Neural progenitor cell (in vitro differentiated cells): ENCODE measurements at regions not wholly inside any gene's neighbourhood (a gene's known extent, or its start where the extent isn't known, plus 50 kb on each side); places are given as distances from the start of the nearest gene placed in this dataset.
A peak's percentile ranks its signal among the peaks of the same experiment; 100 is the strongest.
"Not testable (repeated sequence)": the region's sequence is repeated elsewhere in the genome, so short reads cannot be mapped to it uniquely, and the experiment has no call there.

Experiments
- DNase-seq: peaks from one replicate; pipeline ENCODE4 v3.0.0-alpha.2; 2016; ENCODE audit warnings: low spot score
- H2AFZ ChIP-seq: fragments of 200-600 bp; sonication (generic); replicated peaks from 2 replicates; pipeline ENCODE4 v1.6.1; 2016; ENCODE audit warnings: antibody characterized with exemption
- H3F3A ChIP-seq: fragments of 200-600 bp; sonication (generic); 2 replicates; pipeline ENCODE4 v1.6.1; 2016; ENCODE audit warnings: antibody characterized with exemption, low read depth
- H3K27ac ChIP-seq: fragments of 200-600 bp; sonication (generic); 2 replicates; pipeline ENCODE4 v1.5.1; 2016; ENCODE audit warnings: mild to moderate bottlenecking
- H3K27me3 ChIP-seq: fragments of 200-600 bp; sonication (generic); 2 replicates; pipeline ENCODE4 v1.6.1; 2016; ENCODE audit warnings: mild to moderate bottlenecking, moderate library complexity
- H3K36me3 ChIP-seq: fragments of 200-600 bp; sonication (generic); 2 replicates; pipeline ENCODE4 v1.5.1; 2016
- H3K4me1 ChIP-seq: fragments of 200-600 bp; sonication (generic); 2 replicates; pipeline ENCODE4 v1.6.1; 2016; ENCODE audit warnings: mixed run types
- H3K4me2 ChIP-seq: fragments of 200-600 bp; sonication (generic); 2 replicates; pipeline ENCODE4 v1.6.1; 2016
- H3K4me3 ChIP-seq: fragments of 200-600 bp; sonication (generic); 2 replicates; pipeline ENCODE4 v1.5.1; 2016
- H3K79me2 ChIP-seq: fragments of 200-600 bp; sonication (generic); 2 replicates; pipeline ENCODE4 v1.6.1; 2016; ENCODE audit warnings: low read depth
- H3K9ac ChIP-seq: fragments of 200-600 bp; sonication (generic); 2 replicates; pipeline ENCODE4 v1.6.1; 2016
- H3K9me3 ChIP-seq: fragments of 200-600 bp; sonication (generic); 2 replicates; pipeline ENCODE4 v1.5.1; 2016; ENCODE audit warnings: low read depth
- H4K20me1 ChIP-seq: fragments of 200-600 bp; sonication (generic); 2 replicates; pipeline ENCODE4 v1.6.1; 2016; ENCODE audit warnings: low read depth
- H3K27ac Mint-ChIP-seq: 3 replicates; pipeline ENCODE4 v1.8.0; 2021; ENCODE audit warnings: mixed read lengths
- H3K27me3 Mint-ChIP-seq: 2 replicates; pipeline ENCODE4 v1.8.0; 2022; ENCODE audit warnings: low read depth, mild to moderate bottlenecking, inconsistent platforms, moderate library complexity, mixed read lengths; ENCODE audit not compliant: insufficient read depth
- H3K36me3 Mint-ChIP-seq: 3 replicates; pipeline ENCODE4 v1.8.0; 2021; ENCODE audit warnings: mixed read lengths
- H3K4me1 Mint-ChIP-seq: 3 replicates; pipeline ENCODE4 v1.8.0; 2021; ENCODE audit warnings: mixed read lengths
- H3K4me3 Mint-ChIP-seq: 3 replicates; pipeline ENCODE4 v1.8.0; 2021; ENCODE audit warnings: mild to moderate bottlenecking, moderate library complexity, mixed read lengths
- H3K9me3 Mint-ChIP-seq: 3 replicates; pipeline ENCODE4 v1.8.0; 2020; ENCODE audit warnings: mixed read lengths
- EZH2 ChIP-seq: fragments of 200-600 bp; sonication (generic); IDR thresholded peaks from 2 replicates; pipeline ENCODE4 v1.6.1; 2017; ENCODE audit warnings: antibody characterized with exemption, mild to moderate bottlenecking, moderate library complexity
- EZH2phosphoT487 ChIP-seq: fragments of 200-600 bp; sonication (generic); IDR thresholded peaks from 2 replicates; pipeline ENCODE4 v1.6.1; 2017; ENCODE audit warnings: antibody characterized with exemption
- TF ChIP-seq, protein P1 (sequence below): fragments of 200-600 bp; sonication (generic); IDR thresholded peaks from 2 replicates; pipeline ENCODE4 v1.5.1; 2017; ENCODE audit warnings: antibody characterized with exemption, mild to moderate bottlenecking

- Histone ChIP-seq H3K36me3 (no peaks in the 10 kb centered on the region), H3K79me2 (no peaks in the 10 kb centered on the region), H2AFZ (no peak overlapping the region), H3F3A (no peaks in the 10 kb centered on the region), H3K4me3 (no peak overlapping the region), H3K9ac (no peak overlapping the region), H3K27ac (no peak overlapping the region), H3K9me3 (no peaks in the 10 kb centered on the region), H3K27me3 (no peaks in the 10 kb centered on the region), H4K20me1 (no peaks in the 10 kb centered on the region), H3K4me2 (no peak overlapping the region), H3K4me1 (peaks cover 3% of the 10 kb centered on the region)
- H3K27ac Mint-ChIP-seq: no peak overlapping the region
- no peaks in the 10 kb centered on the region for H3K4me1 Mint-ChIP-seq
- no peaks in the 10 kb centered on the region for H3K27me3 Mint-ChIP-seq
- no peak overlapping the region for H3K4me3 Mint-ChIP-seq
- no peaks in the 10 kb centered on the region for H3K36me3 Mint-ChIP-seq
- H3K9me3 Mint-ChIP-seq: no peaks in the 10 kb centered on the region
- TF ChIP-seq EZH2 (no peak), EZH2phosphoT487 (no peak)
- TF ChIP-seq, protein P1, sequence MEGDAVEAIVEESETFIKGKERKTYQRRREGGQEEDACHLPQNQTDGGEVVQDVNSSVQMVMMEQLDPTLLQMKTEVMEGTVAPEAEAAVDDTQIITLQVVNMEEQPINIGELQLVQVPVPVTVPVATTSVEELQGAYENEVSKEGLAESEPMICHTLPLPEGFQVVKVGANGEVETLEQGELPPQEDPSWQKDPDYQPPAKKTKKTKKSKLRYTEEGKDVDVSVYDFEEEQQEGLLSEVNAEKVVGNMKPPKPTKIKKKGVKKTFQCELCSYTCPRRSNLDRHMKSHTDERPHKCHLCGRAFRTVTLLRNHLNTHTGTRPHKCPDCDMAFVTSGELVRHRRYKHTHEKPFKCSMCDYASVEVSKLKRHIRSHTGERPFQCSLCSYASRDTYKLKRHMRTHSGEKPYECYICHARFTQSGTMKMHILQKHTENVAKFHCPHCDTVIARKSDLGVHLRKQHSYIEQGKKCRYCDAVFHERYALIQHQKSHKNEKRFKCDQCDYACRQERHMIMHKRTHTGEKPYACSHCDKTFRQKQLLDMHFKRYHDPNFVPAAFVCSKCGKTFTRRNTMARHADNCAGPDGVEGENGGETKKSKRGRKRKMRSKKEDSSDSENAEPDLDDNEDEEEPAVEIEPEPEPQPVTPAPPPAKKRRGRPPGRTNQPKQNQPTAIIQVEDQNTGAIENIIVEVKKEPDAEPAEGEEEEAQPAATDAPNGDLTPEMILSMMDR: no peak
- peak; percentile 4 for DNase-seq
These were observed 191.2 kb upstream of the LRRTM4 start for GRCh38 chr2:77713412-77713811.

GRCh38 chr2:77720115-77720514 lies 197.9 kb upstream of the LRRTM4 start:
- Histone ChIP-seq H3K9me3 (no peaks in the 10 kb centered on the region), H3K4me1 (no peaks in the 10 kb centered on the region), H2AFZ (no peak overlapping the region), H3F3A (no peaks in the 10 kb centered on the region), H3K4me2 (no peak overlapping the region), H3K9ac (no peak overlapping the region), H3K27ac (no peak overlapping the region), H3K27me3 (no peaks in the 10 kb centered on the region), H4K20me1 (no peaks in the 10 kb centered on the region), H3K4me3 (no peak overlapping the region), H3K79me2 (no peaks in the 10 kb centered on the region), H3K36me3 (no peaks in the 10 kb centered on the region)
- H3K27me3 Mint-ChIP-seq: no peaks in the 10 kb centered on the region
- H3K4me3 Mint-ChIP-seq: no peak overlapping the region
- H3K27ac Mint-ChIP-seq: no peak overlapping the region
- TF ChIP-seq EZH2: no peak
- no peak for TF ChIP-seq EZH2phosphoT487
- TF ChIP-seq, protein P1: no peak
- DNase-seq: no peak
- H3K4me1 Mint-ChIP-seq: no peaks in the 10 kb centered on the region
- H3K9me3 Mint-ChIP-seq: no peaks in the 10 kb centered on the region
- no peaks in the 10 kb centered on the region for H3K36me3 Mint-ChIP-seq

- no peak overlapping the region for H3K4me2 ChIP-seq
- no peak overlapping the region for H2AFZ ChIP-seq
- Mint-ChIP-seq H3K27ac (no peak overlapping the region), H3K9me3 (no peaks in the 10 kb centered on the region), H3K27me3 (no peaks in the 10 kb centered on the region), H3K4me1 (no peaks in the 10 kb centered on the region), H3K4me3 (no peak overlapping the region), H3K36me3 (no peaks in the 10 kb centered on the region)
- no peaks in the 10 kb centered on the region for H3K79me2 ChIP-seq
- H3K4me3 ChIP-seq: no peak overlapping the region
- H4K20me1 ChIP-seq: no peaks in the 10 kb centered on the region
- no peaks in the 10 kb centered on the region for H3K9me3 ChIP-seq
- no peak overlapping the region for H3K27ac ChIP-seq
- no peaks in the 10 kb centered on the region for H3K4me1 ChIP-seq
- no peak overlapping the region for H3K9ac ChIP-seq
- no peak for DNase-seq
- no peaks in the 10 kb centered on the region for H3K36me3 ChIP-seq
- H3K27me3 ChIP-seq: no peaks in the 10 kb centered on the region
- H3F3A ChIP-seq: no peaks in the 10 kb centered on the region
- TF ChIP-seq EZH2 (no peak), EZH2phosphoT487 (no peak)
- TF ChIP-seq, protein P1: no peak
These were observed 199.4 kb upstream of the LRRTM4 start for GRCh38 chr2:77721593-77721992.

GRCh38 chr2:77725045-77725444 lies 202.9 kb upstream of the LRRTM4 start:
- Histone ChIP-seq H3K9ac (no peak overlapping the region), H3K4me2 (no peak overlapping the region), H3K9me3 (no peaks in the 10 kb centered on the region), H3K27ac (no peak overlapping the region), H4K20me1 (no peaks in the 10 kb centered on the region), H3K27me3 (no peaks in the 10 kb centered on the region), H3F3A (no peaks in the 10 kb centered on the region), H3K4me1 (no peaks in the 10 kb centered on the region), H2AFZ (no peak overlapping the region), H3K36me3 (no peaks in the 10 kb centered on the region), H3K4me3 (no peak overlapping the region), H3K79me2 (no peaks in the 10 kb centered on the region)
- Mint-ChIP-seq H3K4me1 (no peaks in the 10 kb centered on the region), H3K27ac (no peak overlapping the region), H3K36me3 (no peaks in the 10 kb centered on the region), H3K4me3 (no peak overlapping the region), H3K27me3 (no peaks in the 10 kb centered on the region), H3K9me3 (no peaks in the 10 kb centered on the region)
- no peak for DNase-seq
- TF ChIP-seq EZH2 (no peak), EZH2phosphoT487 (no peak)
- TF ChIP-seq, protein P1: no peak

GRCh38 chr2:77734662-77735340 lies 212.6 kb upstream of the LRRTM4 start:
- H3K4me3 ChIP-seq: not testable (repeated sequence)

More at GRCh38 chr2:77734662-77735340, 212.6 kb upstream of the LRRTM4 start:
- H3K27ac Mint-ChIP-seq, H3K27me3 ChIP-seq, H3K79me2 ChIP-seq, H3K4me1 ChIP-seq, H3K36me3 Mint-ChIP-seq, H3K27me3 Mint-ChIP-seq, H3F3A ChIP-seq, H3K4me1 Mint-ChIP-seq, H3K36me3 ChIP-seq, H3K9ac ChIP-seq, H3K9me3 ChIP-seq, H3K27ac ChIP-seq, H2AFZ ChIP-seq, H3K4me3 Mint-ChIP-seq, DNase-seq, H3K4me2 ChIP-seq, H3K9me3 Mint-ChIP-seq, H4K20me1 ChIP-seq: not testable (repeated sequence)
